ENCODE measurements at regions not wholly inside any gene's neighbourhood (a gene's known extent, or its start where the extent isn't known, plus 50 kb on each side); places are given as distances from the start of the nearest gene placed in this dataset.
"Not testable (repeated sequence)": the region's sequence is repeated elsewhere in the genome, so short reads cannot be mapped to it uniquely, and the experiment has no call there.

DNA sequence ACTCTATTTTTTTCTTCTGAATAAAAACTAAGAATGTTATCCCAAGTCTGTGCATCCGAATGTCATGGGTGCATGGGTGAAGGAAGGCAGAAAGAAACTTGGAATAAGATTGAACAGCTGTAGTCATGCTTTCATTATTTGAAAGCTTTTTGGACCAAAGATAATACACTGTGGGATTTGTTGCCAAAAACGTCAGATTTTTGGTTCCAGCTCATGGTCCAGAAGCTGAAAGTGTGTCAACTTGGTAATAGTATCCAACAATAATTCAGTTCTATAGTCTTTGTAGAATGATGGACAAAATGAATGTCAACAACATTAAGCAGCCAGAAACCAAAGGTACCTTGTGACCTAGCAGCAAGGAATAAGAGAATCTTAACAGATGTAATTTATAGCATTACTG is 327.9 kb upstream of the ADAMTS9 start:
- no peak for TF ChIP-seq POLR2A (IDR thresholded peaks at IDR 0.05)
- no peak for TF ChIP-seq EP300 (IDR thresholded peaks at IDR 0.05)
- no peak for TF ChIP-seq POLR2AphosphoS5 (IDR thresholded peaks at IDR 0.05)
- TF ChIP-seq, protein P1, sequence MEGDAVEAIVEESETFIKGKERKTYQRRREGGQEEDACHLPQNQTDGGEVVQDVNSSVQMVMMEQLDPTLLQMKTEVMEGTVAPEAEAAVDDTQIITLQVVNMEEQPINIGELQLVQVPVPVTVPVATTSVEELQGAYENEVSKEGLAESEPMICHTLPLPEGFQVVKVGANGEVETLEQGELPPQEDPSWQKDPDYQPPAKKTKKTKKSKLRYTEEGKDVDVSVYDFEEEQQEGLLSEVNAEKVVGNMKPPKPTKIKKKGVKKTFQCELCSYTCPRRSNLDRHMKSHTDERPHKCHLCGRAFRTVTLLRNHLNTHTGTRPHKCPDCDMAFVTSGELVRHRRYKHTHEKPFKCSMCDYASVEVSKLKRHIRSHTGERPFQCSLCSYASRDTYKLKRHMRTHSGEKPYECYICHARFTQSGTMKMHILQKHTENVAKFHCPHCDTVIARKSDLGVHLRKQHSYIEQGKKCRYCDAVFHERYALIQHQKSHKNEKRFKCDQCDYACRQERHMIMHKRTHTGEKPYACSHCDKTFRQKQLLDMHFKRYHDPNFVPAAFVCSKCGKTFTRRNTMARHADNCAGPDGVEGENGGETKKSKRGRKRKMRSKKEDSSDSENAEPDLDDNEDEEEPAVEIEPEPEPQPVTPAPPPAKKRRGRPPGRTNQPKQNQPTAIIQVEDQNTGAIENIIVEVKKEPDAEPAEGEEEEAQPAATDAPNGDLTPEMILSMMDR (IDR thresholded peaks at IDR 0.05): no peak
- H3K4me1 ChIP-seq: peaks cover 0 to 12% (median 0%) of the 10 kb centered on the region in 3 donors
- no peak for ATAC-seq
- H3K9me3 ChIP-seq: no peaks in the 10 kb centered on the region
- H3K4me3 ChIP-seq: no peak overlapping the region
- H3K36me3 ChIP-seq: peaks cover 0 to 12% of the 10 kb centered on the region in 2 donors
- H3K27me3 ChIP-seq: no peaks in the 10 kb centered on the region
- 32 to 40% methylated on average over 2 of the region's 2 CpGs for WGBS, 2 donors (ENCODE audit: low coverage in 1 of 2)
- no peak overlapping the region for H3K27ac ChIP-seq

DNA sequence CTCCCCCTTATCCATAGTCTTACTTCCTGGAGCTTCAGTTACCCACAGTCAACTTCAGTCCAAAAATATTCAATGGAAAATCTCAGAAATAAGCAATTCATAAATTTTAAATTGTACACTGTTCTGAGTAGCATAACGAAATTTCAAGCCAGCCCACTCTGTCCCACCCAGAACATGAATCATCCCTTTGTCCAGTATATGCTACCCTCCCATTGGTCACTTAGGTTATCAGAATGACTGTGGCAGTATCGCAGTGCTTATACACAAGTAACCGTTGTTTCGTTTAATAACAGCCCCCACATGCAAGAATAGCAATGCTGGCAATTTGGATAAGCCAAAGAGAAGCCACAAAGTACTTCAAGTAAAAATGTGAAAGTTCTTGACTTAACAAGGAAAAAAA is 325.3 kb upstream of the ADAMTS9 start:
- 80 to 89% methylated on average over 1 to 4 of the region's 4 CpGs for WGBS, 2 donors (ENCODE audit: low coverage in 1 of 2)
- ATAC-seq: no peak
- H3K27ac ChIP-seq: no peak overlapping the region

GRCh38 chr3:65006300-65006739 is 318.5 kb upstream of the ADAMTS9 start:
- no peak for ATAC-seq
- Histone ChIP-seq H3K4me3 (no peak overlapping the region), H3K36me3 (peaks cover 0 to 11% of the 10 kb centered on the region in 2 donors), H3K4me1 (no peaks in the 10 kb centered on the region), H3K27me3 (no peaks in the 10 kb centered on the region), H3K9me3 (no peaks in the 10 kb centered on the region), H3K27ac (no peak overlapping the region)
- WGBS, 2 donors (ENCODE audit: low coverage in 1 of 2): 50 to 54% methylated on average over 1 of the region's 1 CpG
- TF ChIP-seq POLR2AphosphoS5 (IDR thresholded peaks at IDR 0.05) (no peak), POLR2A (IDR thresholded peaks at IDR 0.05) (no peak)

More for the DNA sequence above, 325.3 kb upstream of the ADAMTS9 start:
- no peaks in the 10 kb centered on the region for H3K27me3 ChIP-seq
- no peaks in the 10 kb centered on the region for H3K9me3 ChIP-seq
- peaks cover 0 to 19% of the 10 kb centered on the region in 2 donors for H3K36me3 ChIP-seq
- TF ChIP-seq, protein P1 (IDR thresholded peaks at IDR 0.05): no peak
- no peak for TF ChIP-seq POLR2A (IDR thresholded peaks at IDR 0.05)
- TF ChIP-seq POLR2AphosphoS5 (IDR thresholded peaks at IDR 0.05): no peak
- TF ChIP-seq EP300 (IDR thresholded peaks at IDR 0.05): no peak
- no peaks in the 10 kb centered on the region for H3K4me1 ChIP-seq
- H3K4me3 ChIP-seq: no peak overlapping the region

GRCh38 chr3:65005486-65005885 is 317.7 kb upstream of the ADAMTS9 start:
- Histone ChIP-seq H3K36me3 (peaks cover 0 to 4% of the 10 kb centered on the region in 2 donors), H3K27ac (no peak overlapping the region), H3K4me1 (no peaks in the 10 kb centered on the region), H3K27me3 (no peaks in the 10 kb centered on the region), H3K4me3 (no peak overlapping the region), H3K9me3 (no peaks in the 10 kb centered on the region)
- ATAC-seq: no peak
- WGBS, 2 donors (ENCODE audit: low coverage in 1 of 2): 93 to 100% methylated on average over 2 of the region's 2 CpGs
- TF ChIP-seq POLR2AphosphoS5 (IDR thresholded peaks at IDR 0.05): no peak

- Histone ChIP-seq H3K4me1 (no peaks in the 10 kb centered on the region), H3K27me3 (no peaks in the 10 kb centered on the region), H3K36me3 (no peaks in the 10 kb centered on the region), H3K4me3 (no peak overlapping the region), H3K9me3 (no peaks in the 10 kb centered on the region), H3K27ac (no peak overlapping the region)
- ATAC-seq: no peak
- WGBS, 2 donors (ENCODE audit: low coverage in 1 of 2): 60 to 70% methylated on average over 2 to 4 of the region's 4 CpGs
- TF ChIP-seq EP300 (IDR thresholded peaks at IDR 0.05) (no peak), POLR2AphosphoS5 (IDR thresholded peaks at IDR 0.05) (no peak), POLR2A (IDR thresholded peaks at IDR 0.05) (no peak)
- TF ChIP-seq, protein P1 (IDR thresholded peaks at IDR 0.05): no peak
Measured at GRCh38 chr3:65004795-65005295, 317.0 kb upstream of the ADAMTS9 start.

DNA sequence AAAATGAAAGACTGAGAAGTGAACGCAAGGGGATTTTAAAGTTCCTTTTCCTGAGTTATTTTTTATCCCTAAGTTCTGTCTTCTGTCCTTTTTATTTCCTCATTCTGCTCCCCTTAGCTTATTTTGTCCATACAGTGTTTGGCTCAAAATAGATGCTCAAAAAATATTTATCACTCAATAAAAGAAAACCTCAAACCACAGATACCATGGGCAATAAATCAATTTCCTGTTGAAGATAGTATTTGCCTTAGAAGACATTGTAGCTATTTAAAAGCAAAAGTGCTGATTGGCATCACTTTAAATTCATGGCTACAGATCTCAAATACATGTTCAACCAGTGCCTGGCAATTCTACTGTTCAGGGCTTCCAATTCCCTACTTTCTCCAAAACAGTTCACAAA is 316.5 kb upstream of the ADAMTS9 start:
- Histone ChIP-seq H3K4me1 (no peaks in the 10 kb centered on the region), H3K36me3 (no peaks in the 10 kb centered on the region), H3K9me3 (no peaks in the 10 kb centered on the region), H3K27ac (no peak overlapping the region), H3K4me3 (no peak overlapping the region), H3K27me3 (no peaks in the 10 kb centered on the region)
- 89 to 90% methylated on average over 1 of the region's 1 CpG for WGBS, 2 donors (ENCODE audit: low coverage in 1 of 2)
- no peak for ATAC-seq
- TF ChIP-seq, protein P1 (IDR thresholded peaks at IDR 0.05): no peak
- no peak for TF ChIP-seq POLR2AphosphoS5 (IDR thresholded peaks at IDR 0.05)
- no peak for TF ChIP-seq EP300 (IDR thresholded peaks at IDR 0.05)
- TF ChIP-seq POLR2A (IDR thresholded peaks at IDR 0.05): no peak

DNA sequence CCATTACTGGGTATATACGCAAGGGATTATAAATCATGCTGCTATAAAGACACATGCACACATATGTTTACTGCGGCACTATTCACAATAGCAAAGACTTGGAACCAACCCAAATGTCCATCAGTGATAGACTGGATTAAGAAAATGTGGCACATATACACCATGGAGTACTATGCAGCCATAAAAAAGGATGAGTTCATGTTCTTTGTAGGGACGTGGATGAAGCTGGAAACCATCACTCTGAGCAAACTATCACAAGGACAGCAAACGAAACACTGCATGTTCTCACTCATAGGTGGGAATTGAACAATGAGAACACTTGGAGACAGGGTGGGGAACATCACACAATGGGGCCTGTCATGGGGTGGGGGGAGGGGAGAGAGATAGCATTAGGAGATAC is 313.3 kb upstream of the ADAMTS9 start:
- not testable (repeated sequence) for H3K27me3 ChIP-seq, H3K4me3 ChIP-seq, H3K9me3 ChIP-seq, H3K36me3 ChIP-seq, H3K27ac ChIP-seq, ATAC-seq, H3K4me1 ChIP-seq
- WGBS, 2 donors (ENCODE audit: low coverage in 1 of 2): 90 to 100% methylated on average over 2 to 4 of the region's 4 CpGs

Data from gastroesophageal sphincter (tissue), 4 donors.